Heart left ventricle (tissue), 13 donors: ENCODE measurements at regions not wholly inside any gene's neighbourhood (a gene's known extent, or its start where the extent isn't known, plus 50 kb on each side); places are given as distances from the start of the nearest gene placed in this dataset.

Source experiments
- CTCF ChIP-seq, 12 donors: fragments of 200-600 bp; sonication (generic) in 4 of 12; IDR thresholded peaks; one replicate each; pipeline versions ENCODE4 v1.5.0 to v1.8.0; 2018 to 2022; ENCODE audit warnings: antibody characterized with exemption in 12 of 12, mild to moderate bottlenecking in 5 of 12
- POLR2A ChIP-seq, 2 donors: fragments of 450-650 bp; IDR thresholded peaks; one replicate each; pipeline ENCODE4 v1.6.1; 2017; ENCODE audit warnings: antibody characterized with exemption in 2 of 2, mild to moderate bottlenecking in 2 of 2, moderate library complexity in 2 of 2
- donor health status: ischemic (EF 13 %, LVEDD 7.1; RV severe dilation, severe dysfunction).
- donor health status: DM: no; HTN: yes; CAD: no.
- donor health status: DM: no; HTN: no; CAD: no.
- donor health status: ischemic (EF 25% LVEDD 6.9; RV normal size, moderate dysfunction).
- donor health status: ischemic (EF 25% LVEDD 5.7; RV mildly dilated, moderate dysfunction).
- donor health status: ischemic (EF 35%, LVEDD 5.7; RV mildly dilated, moderate dysfunction).
- donor health status: nonischemic (EF 11% LVEDD 7.7; RV severe dilation, severe dysfunction).
- donor health status: DM: yes; HTN: yes; CAD: no.
- donor health status: PGD.
- donor health status: ischemic (EF 29% LVEDD 5.4; RV normal size, mild dysfunction).
- donor health status: nonischemic (EF 23%, LVEDD 6.1; RV moderate dilation, normal function).

- TF ChIP-seq CTCF (IDR thresholded peaks at IDR 0.05) (no peak), POLR2A (IDR thresholded peaks at IDR 0.05) (no peak)
Measured at GRCh38 chr10:57663401-57663800, 604.3 kb downstream of the IPMK start.
